ENCODE measurements at regions not wholly inside any gene's neighbourhood (a gene's known extent, or its start where the extent isn't known, plus 50 kb on each side); places are given as distances from the start of the nearest gene placed in this dataset.

GRCh38 chr1:114278911-114279310 is 125.2 kb upstream of the SYT6 start:
- peaks cover 4 to 5% of the 10 kb centered on the region in 2 donors for H3K27me3 ChIP-seq (ENCODE audit: control insufficient read depth in 1 of 2, insufficient read depth in 2 of 2, low read length in 2 of 2)
- H3K36me3 ChIP-seq (ENCODE audit: control insufficient read depth in 1 of 2, insufficient read depth in 2 of 2, low read length in 2 of 2): no peaks in the 10 kb centered on the region
- no peak overlapping the region for H3K27ac ChIP-seq (ENCODE audit: low read depth, low read length)
- no peaks in the 10 kb centered on the region for H3K9me3 ChIP-seq (ENCODE audit: control insufficient read depth in 1 of 2, low read length in 2 of 2)
- H3K4me3 ChIP-seq (ENCODE audit: low read depth in 1 of 2, low read length in 2 of 2): no peak overlapping the region
- no peaks in the 10 kb centered on the region for H3K4me1 ChIP-seq (ENCODE audit: control insufficient read depth in 1 of 2, insufficient read depth in 2 of 2, low read length in 2 of 2)
- no peak overlapping the region for H3K9ac ChIP-seq (ENCODE audit: low read depth in 1 of 2, low read length in 2 of 2)

- Histone ChIP-seq H3K4me1 (ENCODE audit: control insufficient read depth in 1 of 2, insufficient read depth in 2 of 2, low read length in 2 of 2) (no peaks in the 10 kb centered on the region), H3K36me3 (ENCODE audit: control insufficient read depth in 1 of 2, insufficient read depth in 2 of 2, low read length in 2 of 2) (no peaks in the 10 kb centered on the region), H3K27me3 (ENCODE audit: control insufficient read depth in 1 of 2, insufficient read depth in 2 of 2, low read length in 2 of 2) (peaks cover 3 to 5% of the 10 kb centered on the region in 2 donors), H3K27ac (ENCODE audit: low read depth, low read length) (no peak overlapping the region), H3K9me3 (ENCODE audit: control insufficient read depth in 1 of 2, low read length in 2 of 2) (no peaks in the 10 kb centered on the region), H3K4me3 (ENCODE audit: low read depth in 1 of 2, low read length in 2 of 2) (no peak overlapping the region), H3K9ac (ENCODE audit: low read depth in 1 of 2, low read length in 2 of 2) (no peak overlapping the region)
Observed at GRCh38 chr1:114278430-114278829, 124.8 kb upstream of the SYT6 start.

DNA sequence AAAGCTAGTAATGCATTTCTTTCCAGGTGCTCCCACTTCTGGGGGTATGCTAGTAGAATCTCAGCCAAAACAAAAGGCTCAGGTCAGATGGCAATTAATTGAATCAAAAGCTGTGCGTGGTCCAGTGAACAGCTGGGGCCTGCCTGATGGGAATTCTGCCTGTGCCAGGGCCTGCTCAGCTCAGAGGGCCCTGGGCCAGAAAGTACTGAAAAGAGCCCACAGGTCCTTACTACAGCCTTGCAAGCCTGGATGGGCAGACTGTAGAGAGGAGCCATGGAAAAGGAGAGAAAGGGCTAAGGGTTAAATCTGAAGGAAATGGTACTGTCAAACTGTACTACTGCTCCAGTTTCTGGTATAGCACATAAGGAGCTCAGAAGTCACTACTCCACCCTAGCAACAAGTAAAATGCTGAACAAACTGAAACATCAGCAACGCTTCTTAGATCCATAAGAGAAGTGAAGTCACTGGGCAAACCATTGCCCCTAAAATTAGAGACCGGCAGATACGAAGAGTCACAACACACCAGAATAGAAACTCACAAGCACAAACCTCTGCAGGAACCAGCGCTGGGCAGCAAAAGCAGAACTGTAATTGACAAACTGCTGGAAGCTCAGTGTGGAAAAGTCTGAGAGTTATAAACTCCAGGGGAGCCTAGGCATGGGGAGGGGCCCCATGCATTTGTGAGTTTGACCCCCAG is 121.1 kb upstream of the SYT6 start:
- H3K9ac ChIP-seq (ENCODE audit: low read depth in 1 of 2, low read length in 2 of 2): no peak overlapping the region
- H3K36me3 ChIP-seq (ENCODE audit: control insufficient read depth in 1 of 2, insufficient read depth in 2 of 2, low read length in 2 of 2): no peaks in the 10 kb centered on the region
- no peak overlapping the region for H3K4me3 ChIP-seq (ENCODE audit: low read depth in 1 of 2, low read length in 2 of 2)
- H3K4me1 ChIP-seq (ENCODE audit: control insufficient read depth in 1 of 2, insufficient read depth in 2 of 2, low read length in 2 of 2): no peaks in the 10 kb centered on the region
- no peak overlapping the region for H3K27ac ChIP-seq (ENCODE audit: low read depth, low read length)
- H3K9me3 ChIP-seq (ENCODE audit: control insufficient read depth in 1 of 2, low read length in 2 of 2): no peaks in the 10 kb centered on the region
- peaks cover 0 to 5% of the 10 kb centered on the region in 2 donors for H3K27me3 ChIP-seq (ENCODE audit: control insufficient read depth in 1 of 2, insufficient read depth in 2 of 2, low read length in 2 of 2)

GRCh38 chr1:114272593-114272992 is 118.9 kb upstream of the SYT6 start:
- Histone ChIP-seq H3K4me3 (ENCODE audit: low read depth in 1 of 2, low read length in 2 of 2) (no peak overlapping the region), H3K4me1 (ENCODE audit: control insufficient read depth in 1 of 2, insufficient read depth in 2 of 2, low read length in 2 of 2) (no peaks in the 10 kb centered on the region), H3K36me3 (ENCODE audit: control insufficient read depth in 1 of 2, insufficient read depth in 2 of 2, low read length in 2 of 2) (no peaks in the 10 kb centered on the region), H3K9me3 (ENCODE audit: control insufficient read depth in 1 of 2, low read length in 2 of 2) (no peaks in the 10 kb centered on the region), H3K27ac (ENCODE audit: low read depth, low read length) (no peak overlapping the region), H3K9ac (ENCODE audit: low read depth in 1 of 2, low read length in 2 of 2) (no peak overlapping the region), H3K27me3 (ENCODE audit: control insufficient read depth in 1 of 2, insufficient read depth in 2 of 2, low read length in 2 of 2) (peaks cover 0 to 5% of the 10 kb centered on the region in 2 donors)

- Histone ChIP-seq H3K9me3 (ENCODE audit: control insufficient read depth in 1 of 2, low read length in 2 of 2) (no peaks in the 10 kb centered on the region), H3K27ac (ENCODE audit: low read depth, low read length) (no peak overlapping the region), H3K27me3 (ENCODE audit: control insufficient read depth in 1 of 2, insufficient read depth in 2 of 2, low read length in 2 of 2) (peaks cover 0 to 5% of the 10 kb centered on the region in 2 donors), H3K36me3 (ENCODE audit: control insufficient read depth in 1 of 2, insufficient read depth in 2 of 2, low read length in 2 of 2) (no peaks in the 10 kb centered on the region), H3K4me3 (ENCODE audit: low read depth in 1 of 2, low read length in 2 of 2) (no peak overlapping the region), H3K4me1 (ENCODE audit: control insufficient read depth in 1 of 2, insufficient read depth in 2 of 2, low read length in 2 of 2) (no peaks in the 10 kb centered on the region), H3K9ac (ENCODE audit: low read depth in 1 of 2, low read length in 2 of 2) (no peak overlapping the region)
Observed at GRCh38 chr1:114270718-114271117, 117.0 kb upstream of the SYT6 start.

GRCh38 chr1:114270282-114270681 is 116.6 kb upstream of the SYT6 start:
- Histone ChIP-seq H3K27me3 (ENCODE audit: control insufficient read depth in 1 of 2, insufficient read depth in 2 of 2, low read length in 2 of 2) (peaks cover 0 to under 1% of the 10 kb centered on the region in 2 donors), H3K9me3 (ENCODE audit: control insufficient read depth in 1 of 2, low read length in 2 of 2) (no peaks in the 10 kb centered on the region), H3K4me3 (ENCODE audit: low read depth in 1 of 2, low read length in 2 of 2) (no peak overlapping the region), H3K36me3 (ENCODE audit: control insufficient read depth in 1 of 2, insufficient read depth in 2 of 2, low read length in 2 of 2) (no peaks in the 10 kb centered on the region), H3K9ac (ENCODE audit: low read depth in 1 of 2, low read length in 2 of 2) (no peak overlapping the region), H3K27ac (ENCODE audit: low read depth, low read length) (no peak overlapping the region), H3K4me1 (ENCODE audit: control insufficient read depth in 1 of 2, insufficient read depth in 2 of 2, low read length in 2 of 2) (no peaks in the 10 kb centered on the region)

GRCh38 chr1:114269539-114269938 is 115.9 kb upstream of the SYT6 start:
- no peak overlapping the region for H3K27ac ChIP-seq (ENCODE audit: low read depth, low read length)
- no peaks in the 10 kb centered on the region for H3K36me3 ChIP-seq (ENCODE audit: control insufficient read depth in 1 of 2, insufficient read depth in 2 of 2, low read length in 2 of 2)
- no peak overlapping the region for H3K9ac ChIP-seq (ENCODE audit: low read depth in 1 of 2, low read length in 2 of 2)
- H3K9me3 ChIP-seq (ENCODE audit: control insufficient read depth in 1 of 2, low read length in 2 of 2): no peaks in the 10 kb centered on the region
- H3K4me3 ChIP-seq (ENCODE audit: low read depth in 1 of 2, low read length in 2 of 2): no peak overlapping the region
- no peaks in the 10 kb centered on the region for H3K27me3 ChIP-seq (ENCODE audit: control insufficient read depth in 1 of 2, insufficient read depth in 2 of 2, low read length in 2 of 2)
- H3K4me1 ChIP-seq (ENCODE audit: control insufficient read depth in 1 of 2, insufficient read depth in 2 of 2, low read length in 2 of 2): no peaks in the 10 kb centered on the region

- Histone ChIP-seq H3K27me3 (ENCODE audit: control insufficient read depth in 1 of 2, insufficient read depth in 2 of 2, low read length in 2 of 2) (peaks cover 3 to 7% of the 10 kb centered on the region in 2 donors), H3K9me3 (ENCODE audit: control insufficient read depth in 1 of 2, low read length in 2 of 2) (no peaks in the 10 kb centered on the region), H3K27ac (ENCODE audit: low read depth, low read length) (no peak overlapping the region), H3K4me3 (ENCODE audit: low read depth in 1 of 2, low read length in 2 of 2) (no peak overlapping the region), H3K36me3 (ENCODE audit: control insufficient read depth in 1 of 2, insufficient read depth in 2 of 2, low read length in 2 of 2) (no peaks in the 10 kb centered on the region), H3K9ac (ENCODE audit: low read depth in 1 of 2, low read length in 2 of 2) (no peak overlapping the region), H3K4me1 (ENCODE audit: control insufficient read depth in 1 of 2, insufficient read depth in 2 of 2, low read length in 2 of 2) (no peaks in the 10 kb centered on the region)
Observed at GRCh38 chr1:114263343-114263742, 109.7 kb upstream of the SYT6 start.

DNA sequence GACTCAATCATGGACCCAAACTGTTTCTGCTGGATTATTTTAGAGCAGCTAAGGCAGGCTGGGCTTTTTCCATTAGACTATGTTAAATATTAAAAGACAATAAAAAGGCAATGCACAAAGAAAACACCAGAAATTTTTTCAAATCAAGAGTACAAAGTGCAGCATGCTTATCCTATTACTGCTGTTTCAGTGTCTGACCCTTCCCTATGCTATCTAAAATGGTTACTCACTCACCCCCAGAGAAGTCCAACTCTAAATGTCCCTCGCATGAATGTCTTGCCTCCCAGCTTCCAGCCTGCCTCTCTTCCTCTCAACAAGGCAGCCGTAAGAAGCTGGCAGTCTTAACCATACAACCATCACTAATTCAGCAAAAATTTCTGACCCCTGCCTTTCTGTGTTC is 108.7 kb upstream of the SYT6 start:
- Histone ChIP-seq H3K4me1 (ENCODE audit: control insufficient read depth in 1 of 2, insufficient read depth in 2 of 2, low read length in 2 of 2) (no peaks in the 10 kb centered on the region), H3K9ac (ENCODE audit: low read depth in 1 of 2, low read length in 2 of 2) (no peak overlapping the region), H3K4me3 (ENCODE audit: low read depth in 1 of 2, low read length in 2 of 2) (peak overlapping the region in 1 of 2 donors; percentile 1), H3K27me3 (ENCODE audit: control insufficient read depth in 1 of 2, insufficient read depth in 2 of 2, low read length in 2 of 2) (peaks cover 3 to 7% of the 10 kb centered on the region in 2 donors), H3K27ac (ENCODE audit: low read depth, low read length) (no peak overlapping the region), H3K36me3 (ENCODE audit: control insufficient read depth in 1 of 2, insufficient read depth in 2 of 2, low read length in 2 of 2) (no peaks in the 10 kb centered on the region), H3K9me3 (ENCODE audit: control insufficient read depth in 1 of 2, low read length in 2 of 2) (no peaks in the 10 kb centered on the region)

- no peaks in the 10 kb centered on the region for H3K4me1 ChIP-seq (ENCODE audit: control insufficient read depth in 1 of 2, insufficient read depth in 2 of 2, low read length in 2 of 2)
- H3K9me3 ChIP-seq (ENCODE audit: control insufficient read depth in 1 of 2, low read length in 2 of 2): no peaks in the 10 kb centered on the region
- no peak overlapping the region for H3K9ac ChIP-seq (ENCODE audit: low read depth in 1 of 2, low read length in 2 of 2)
- H3K36me3 ChIP-seq (ENCODE audit: control insufficient read depth in 1 of 2, insufficient read depth in 2 of 2, low read length in 2 of 2): no peaks in the 10 kb centered on the region
- H3K4me3 ChIP-seq (ENCODE audit: low read depth in 1 of 2, low read length in 2 of 2): no peak overlapping the region
- H3K27ac ChIP-seq (ENCODE audit: low read depth, low read length): no peak overlapping the region
- H3K27me3 ChIP-seq (ENCODE audit: control insufficient read depth in 1 of 2, insufficient read depth in 2 of 2, low read length in 2 of 2): peaks cover 3 to 7% of the 10 kb centered on the region in 2 donors
Observed at GRCh38 chr1:114260805-114261484, 107.3 kb upstream of the SYT6 start.
